Kidney capillary endothelial cell (primary cell): ENCODE measurements at regions not wholly inside any gene's neighbourhood (a gene's known extent, or its start where the extent isn't known, plus 50 kb on each side); places are given as distances from the start of the nearest gene placed in this dataset.

Experiments
- DNase-seq: peaks from one replicate; pipeline ENCODE4 v3.0.0-alpha.2; 2018; ENCODE audit warnings: low spot score

GRCh38 chr9:109549386-109549785, 51.3 kb upstream of the PTPN3 start:
- DNase-seq, result no peak

- no peak for DNase-seq
Measured at GRCh38 chr9:109551651-109552050, 53.5 kb upstream of the PTPN3 start.

GRCh38 chr9:109555215-109555614, 57.1 kb upstream of the PTPN3 start:
- DNase-seq, result no peak

- DNase-seq, result no peak
Measured at GRCh38 chr9:109556061-109556460, 58.0 kb upstream of the PTPN3 start.

GRCh38 chr9:109556786-109557185, 58.7 kb upstream of the PTPN3 start:
- DNase-seq, result no peak

- no peak for DNase-seq
Measured at GRCh38 chr9:109557481-109557880, 59.4 kb upstream of the PTPN3 start.

GRCh38 chr9:109558718-109559151, 60.6 kb upstream of the PTPN3 start:
- no peak for DNase-seq

GRCh38 chr9:109560470-109561132, 62.5 kb upstream of the PTPN3 start:
- DNase-seq, result no peak

GRCh38 chr9:109561137-109561536, 63.0 kb upstream of the PTPN3 start:
- DNase-seq, result no peak

- no peak for DNase-seq
Measured at GRCh38 chr9:109568089-109568488, 70.0 kb upstream of the PTPN3 start.

GRCh38 chr9:109568568-109569210, 70.6 kb upstream of the PTPN3 start:
- DNase-seq, result no peak

GRCh38 chr9:109574061-109574882, 76.2 kb upstream of the PTPN3 start:
- DNase-seq, result peak; percentile 61

GRCh38 chr9:109576762-109577161, 78.7 kb upstream of the PTPN3 start:
- no peak for DNase-seq

GRCh38 chr9:109579191-109579948, 81.3 kb upstream of the PTPN3 start:
- no peak for DNase-seq

GRCh38 chr9:109582386-109582785, 84.3 kb upstream of the PTPN3 start:
- DNase-seq, result no peak

- DNase-seq, result no peak
Measured at GRCh38 chr9:109584205-109584604, 86.1 kb upstream of the PTPN3 start.

- DNase-seq, result no peak
Measured at GRCh38 chr9:109585796-109586195, 87.7 kb upstream of the PTPN3 start.

- no peak for DNase-seq
Measured at GRCh38 chr9:109586993-109587392, 88.9 kb upstream of the PTPN3 start.

GRCh38 chr9:109588415-109588814, 90.3 kb upstream of the PTPN3 start:
- no peak for DNase-seq

- no peak for DNase-seq
Measured at GRCh38 chr9:109590966-109591365, 92.9 kb upstream of the PTPN3 start.

GRCh38 chr9:109591691-109592090, 93.6 kb upstream of the PTPN3 start:
- no peak for DNase-seq

GRCh38 chr9:109593612-109594011, 95.5 kb upstream of the PTPN3 start:
- DNase-seq, result no peak
